ENCODE measurements at regions not wholly inside any gene's neighbourhood (a gene's known extent, or its start where the extent isn't known, plus 50 kb on each side); places are given as distances from the start of the nearest gene placed in this dataset.

- H3K4me1 Mint-ChIP-seq = no peaks in the 10 kb centered on the region
Observed at GRCh38 chr3:74538669-74539068, 75.8 kb downstream of the CNTN3 start.

DNA sequence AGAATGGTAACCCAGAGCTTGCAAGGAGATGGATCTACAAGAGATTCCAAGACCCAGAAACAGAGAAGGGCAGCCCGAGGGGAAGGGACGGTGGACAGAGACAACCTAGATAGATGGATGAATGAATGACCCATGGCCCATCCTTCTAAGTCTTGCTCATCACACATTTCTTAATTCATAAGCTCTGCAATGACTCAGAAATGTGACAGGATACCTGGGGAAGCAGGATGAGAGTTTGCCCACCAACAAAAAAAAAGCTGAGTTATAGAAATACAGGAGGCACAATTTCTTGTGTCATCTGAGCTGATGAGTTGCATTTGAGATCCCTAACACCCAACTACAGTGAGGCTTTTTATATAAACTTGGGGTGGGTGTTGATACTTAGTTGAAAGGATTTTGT is 76.6 kb downstream of the CNTN3 start:
- Mint-ChIP-seq H3K9me3 (peaks cover 0 to 8% (median 3%) of the 10 kb centered on the region in 7 donors), H3K4me1 (no peaks in the 10 kb centered on the region), H3K27me3 (no peaks in the 10 kb centered on the region), H3K36me3 (no peaks in the 10 kb centered on the region), H3K27ac (no peak overlapping the region), H3K4me3 (no peak overlapping the region)
- H3K36me3 ChIP-seq (ENCODE audit: control insufficient read depth, insufficient read depth, low read length) = no peaks in the 10 kb centered on the region
- no peak for DNase-seq
- H3K27ac ChIP-seq (ENCODE audit: insufficient read depth, low read length, poor library complexity, severe bottlenecking) = no peak overlapping the region
- no peaks in the 10 kb centered on the region for H3K27me3 ChIP-seq (ENCODE audit: control insufficient read depth, insufficient read depth, low read length)
- H3K9me3 ChIP-seq (ENCODE audit: control insufficient read depth in 2 of 2, low read length in 2 of 2) = no peaks in the 10 kb centered on the region
- no peaks in the 10 kb centered on the region for H3K4me1 ChIP-seq (ENCODE audit: control insufficient read depth, insufficient read depth, low read length, poor library complexity, severe bottlenecking)
- no peak for ATAC-seq (ENCODE audit: low read depth in 2 of 2)
- no peak overlapping the region for H3K4me3 ChIP-seq (ENCODE audit: low read depth, low read length)

More at GRCh38 chr3:74538669-74539068, 75.8 kb downstream of the CNTN3 start:
- Mint-ChIP-seq H3K36me3 (no peaks in the 10 kb centered on the region), H3K27ac (no peak overlapping the region), H3K4me3 (no peak overlapping the region), H3K27me3 (no peaks in the 10 kb centered on the region), H3K9me3 (peaks cover 1 to 6% (median 3%) of the 10 kb centered on the region in 7 donors)
- Histone ChIP-seq H3K4me3 (ENCODE audit: low read depth, low read length) (no peak overlapping the region), H3K27me3 (ENCODE audit: control insufficient read depth, insufficient read depth, low read length) (no peaks in the 10 kb centered on the region), H3K9me3 (ENCODE audit: control insufficient read depth in 2 of 2, low read length in 2 of 2) (no peaks in the 10 kb centered on the region), H3K4me1 (ENCODE audit: control insufficient read depth, insufficient read depth, low read length, poor library complexity, severe bottlenecking) (no peaks in the 10 kb centered on the region), H3K27ac (ENCODE audit: insufficient read depth, low read length, poor library complexity, severe bottlenecking) (no peak overlapping the region), H3K36me3 (ENCODE audit: control insufficient read depth, insufficient read depth, low read length) (no peaks in the 10 kb centered on the region)
- no peak for ATAC-seq (ENCODE audit: low read depth in 2 of 2)
- no peak for DNase-seq

DNA sequence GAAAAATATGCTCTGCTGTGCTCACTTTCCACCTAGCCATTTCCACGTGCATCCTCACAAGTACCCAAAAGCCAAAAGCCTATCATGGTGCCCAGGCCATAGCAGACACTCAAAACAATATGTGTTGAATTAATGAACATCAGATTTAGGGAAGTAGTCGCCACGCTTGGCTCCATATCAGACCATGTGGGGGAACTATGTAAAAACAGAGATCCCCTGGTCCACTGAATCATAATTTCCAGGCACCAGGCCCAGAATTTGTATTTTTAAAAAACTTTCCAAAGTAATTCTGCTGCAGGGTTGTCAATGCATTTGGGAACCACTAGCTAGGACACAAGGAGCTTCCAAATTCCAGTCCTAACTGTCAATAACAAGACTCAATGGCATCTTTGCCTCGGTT is 77.3 kb downstream of the CNTN3 start:
- no peaks in the 10 kb centered on the region for H3K27me3 Mint-ChIP-seq
- Histone ChIP-seq H3K27ac (ENCODE audit: insufficient read depth, low read length, poor library complexity, severe bottlenecking) (no peak overlapping the region), H3K36me3 (ENCODE audit: control insufficient read depth, insufficient read depth, low read length) (no peaks in the 10 kb centered on the region), H3K4me1 (ENCODE audit: control insufficient read depth, insufficient read depth, low read length, poor library complexity, severe bottlenecking) (no peaks in the 10 kb centered on the region), H3K4me3 (ENCODE audit: low read depth, low read length) (no peak overlapping the region), H3K27me3 (ENCODE audit: control insufficient read depth, insufficient read depth, low read length) (no peaks in the 10 kb centered on the region), H3K9me3 (ENCODE audit: control insufficient read depth in 2 of 2, low read length in 2 of 2) (no peaks in the 10 kb centered on the region)
- ATAC-seq (ENCODE audit: low read depth in 2 of 2) (no peak), DNase-seq (no peak)
- peaks cover 0 to 12% (median 4%) of the 10 kb centered on the region in 7 donors for H3K9me3 Mint-ChIP-seq
- no peaks in the 10 kb centered on the region for H3K4me1 Mint-ChIP-seq
- H3K27ac Mint-ChIP-seq = no peak overlapping the region
- H3K36me3 Mint-ChIP-seq = no peaks in the 10 kb centered on the region
- H3K4me3 Mint-ChIP-seq = no peak overlapping the region

DNA sequence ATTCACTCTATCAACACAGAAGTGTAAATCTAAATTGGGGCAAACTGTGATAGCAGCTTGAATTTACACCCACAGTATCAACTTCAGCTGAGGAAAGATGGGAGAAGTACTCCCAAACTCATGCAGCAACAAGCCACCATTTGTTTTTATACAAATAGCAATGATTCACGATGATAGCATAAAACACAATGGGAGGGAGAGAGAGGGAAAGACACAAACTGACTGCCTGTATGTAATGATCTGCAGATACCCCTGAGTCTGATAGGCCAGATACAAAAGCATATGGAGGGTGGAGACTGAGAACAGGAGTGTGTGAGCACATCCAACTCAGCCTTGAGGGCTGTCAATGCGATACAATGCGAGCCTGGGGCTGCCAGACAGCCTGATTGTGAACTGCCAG is 79.2 kb downstream of the CNTN3 start:
- Histone ChIP-seq H3K4me1 (ENCODE audit: control insufficient read depth, insufficient read depth, low read length, poor library complexity, severe bottlenecking) (no peaks in the 10 kb centered on the region), H3K27ac (ENCODE audit: insufficient read depth, low read length, poor library complexity, severe bottlenecking) (no peak overlapping the region), H3K4me3 (ENCODE audit: low read depth, low read length) (no peak overlapping the region), H3K36me3 (ENCODE audit: control insufficient read depth, insufficient read depth, low read length) (no peaks in the 10 kb centered on the region), H3K9me3 (ENCODE audit: control insufficient read depth in 2 of 2, low read length in 2 of 2) (no peaks in the 10 kb centered on the region), H3K27me3 (ENCODE audit: control insufficient read depth, insufficient read depth, low read length) (no peaks in the 10 kb centered on the region)
- DNase-seq (no peak), ATAC-seq (ENCODE audit: low read depth in 2 of 2) (no peak)
- Mint-ChIP-seq H3K27ac (no peak overlapping the region), H3K4me3 (no peak overlapping the region), H3K27me3 (no peaks in the 10 kb centered on the region), H3K36me3 (no peaks in the 10 kb centered on the region), H3K9me3 (peaks cover 3 to 26% (median 9%) of the 10 kb centered on the region in 7 donors), H3K4me1 (no peaks in the 10 kb centered on the region)

DNA sequence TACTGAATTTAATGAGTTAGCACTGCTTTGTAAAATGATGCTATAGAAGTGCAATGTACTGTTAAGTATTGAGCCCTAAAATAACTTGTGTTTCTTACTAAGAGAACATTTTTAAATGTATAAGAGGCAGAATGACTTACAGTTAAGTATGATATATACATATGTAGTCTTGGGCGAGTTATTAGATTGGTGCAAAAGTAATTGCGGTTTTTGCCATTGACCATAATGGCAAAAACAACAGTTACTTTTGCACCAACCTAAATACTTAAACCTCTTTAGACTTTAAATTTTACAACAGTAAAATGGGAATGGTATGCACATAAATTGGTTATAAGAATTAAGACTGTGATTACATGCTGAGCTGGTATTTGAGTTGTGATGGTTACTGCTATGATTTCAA is 79.8 kb downstream of the CNTN3 start:
- Histone ChIP-seq H3K27me3 (ENCODE audit: control insufficient read depth, insufficient read depth, low read length) (no peaks in the 10 kb centered on the region), H3K27ac (ENCODE audit: insufficient read depth, low read length, poor library complexity, severe bottlenecking) (no peak overlapping the region), H3K9me3 (ENCODE audit: control insufficient read depth in 2 of 2, low read length in 2 of 2) (no peaks in the 10 kb centered on the region), H3K4me1 (ENCODE audit: control insufficient read depth, insufficient read depth, low read length, poor library complexity, severe bottlenecking) (no peaks in the 10 kb centered on the region), H3K36me3 (ENCODE audit: control insufficient read depth, insufficient read depth, low read length) (no peaks in the 10 kb centered on the region), H3K4me3 (ENCODE audit: low read depth, low read length) (no peak overlapping the region)
- H3K27me3 Mint-ChIP-seq = no peaks in the 10 kb centered on the region
- H3K9me3 Mint-ChIP-seq = peaks cover 3 to 27% (median 9%) of the 10 kb centered on the region in 7 donors
- no peak overlapping the region for H3K4me3 Mint-ChIP-seq
- H3K4me1 Mint-ChIP-seq = no peaks in the 10 kb centered on the region
- ATAC-seq (ENCODE audit: low read depth in 2 of 2) = no peak
- DNase-seq = no peak
- H3K36me3 Mint-ChIP-seq = no peaks in the 10 kb centered on the region
- no peak overlapping the region for H3K27ac Mint-ChIP-seq

- ATAC-seq (ENCODE audit: low read depth in 2 of 2) = no peak
Observed at GRCh38 chr3:74532446-74532845, 82.0 kb downstream of the CNTN3 start.

DNA sequence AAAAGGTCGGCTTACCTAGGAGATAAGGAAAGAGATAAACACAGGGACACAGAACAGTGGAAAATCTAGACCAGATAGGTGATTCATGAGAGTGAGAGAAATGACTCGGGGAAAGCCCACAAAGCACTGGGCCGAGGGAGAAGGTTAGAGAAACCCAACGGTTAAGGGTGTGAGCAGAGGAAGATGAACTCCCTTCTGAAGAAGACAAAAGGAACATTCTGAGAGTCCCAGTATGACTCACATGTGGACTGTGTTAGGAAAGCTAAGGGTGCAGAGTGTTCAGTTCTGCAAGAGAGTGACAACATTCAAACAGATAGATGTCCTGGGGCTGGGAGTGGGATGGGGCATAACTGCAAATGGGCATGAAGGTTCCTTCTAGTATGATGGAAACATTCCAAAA is 83.0 kb downstream of the CNTN3 start:
- Mint-ChIP-seq H3K4me3 (no peak overlapping the region), H3K4me1 (no peaks in the 10 kb centered on the region), H3K27me3 (no peaks in the 10 kb centered on the region), H3K27ac (no peak overlapping the region), H3K9me3 (peaks cover 2 to 28% (median 9%) of the 10 kb centered on the region in 7 donors), H3K36me3 (no peaks in the 10 kb centered on the region)
- Histone ChIP-seq H3K36me3 (ENCODE audit: control insufficient read depth, insufficient read depth, low read length) (no peaks in the 10 kb centered on the region), H3K4me1 (ENCODE audit: control insufficient read depth, insufficient read depth, low read length, poor library complexity, severe bottlenecking) (no peaks in the 10 kb centered on the region), H3K9me3 (ENCODE audit: control insufficient read depth in 2 of 2, low read length in 2 of 2) (no peaks in the 10 kb centered on the region), H3K27me3 (ENCODE audit: control insufficient read depth, insufficient read depth, low read length) (no peaks in the 10 kb centered on the region), H3K4me3 (ENCODE audit: low read depth, low read length) (no peak overlapping the region), H3K27ac (ENCODE audit: insufficient read depth, low read length, poor library complexity, severe bottlenecking) (no peak overlapping the region)
- ATAC-seq (ENCODE audit: low read depth in 2 of 2) = no peak
- no peak for DNase-seq

More at GRCh38 chr3:74532446-74532845, 82.0 kb downstream of the CNTN3 start:
- H3K9me3 ChIP-seq (ENCODE audit: control insufficient read depth in 2 of 2, low read length in 2 of 2) = no peaks in the 10 kb centered on the region
- H3K27me3 Mint-ChIP-seq = no peaks in the 10 kb centered on the region
- DNase-seq = no peak
- H3K4me1 ChIP-seq (ENCODE audit: control insufficient read depth, insufficient read depth, low read length, poor library complexity, severe bottlenecking) = no peaks in the 10 kb centered on the region
- H3K27ac Mint-ChIP-seq = no peak overlapping the region
- no peak overlapping the region for H3K4me3 ChIP-seq (ENCODE audit: low read depth, low read length)
- no peak overlapping the region for H3K27ac ChIP-seq (ENCODE audit: insufficient read depth, low read length, poor library complexity, severe bottlenecking)
- H3K4me1 Mint-ChIP-seq = no peaks in the 10 kb centered on the region
- no peak overlapping the region for H3K4me3 Mint-ChIP-seq
- no peaks in the 10 kb centered on the region for H3K36me3 ChIP-seq (ENCODE audit: control insufficient read depth, insufficient read depth, low read length)
- H3K27me3 ChIP-seq (ENCODE audit: control insufficient read depth, insufficient read depth, low read length) = no peaks in the 10 kb centered on the region
- no peaks in the 10 kb centered on the region for H3K36me3 Mint-ChIP-seq
- peaks cover 2 to 27% (median 8%) of the 10 kb centered on the region in 7 donors for H3K9me3 Mint-ChIP-seq

GRCh38 chr3:74529145-74529544 is 85.3 kb downstream of the CNTN3 start:
- no peak overlapping the region for H3K4me3 Mint-ChIP-seq

More at GRCh38 chr3:74529145-74529544, 85.3 kb downstream of the CNTN3 start:
- DNase-seq (no peak), ATAC-seq (ENCODE audit: low read depth in 2 of 2) (no peak)
- Histone ChIP-seq H3K4me3 (ENCODE audit: low read depth, low read length) (no peak overlapping the region), H3K27ac (ENCODE audit: insufficient read depth, low read length, poor library complexity, severe bottlenecking) (no peak overlapping the region), H3K4me1 (ENCODE audit: control insufficient read depth, insufficient read depth, low read length, poor library complexity, severe bottlenecking) (no peaks in the 10 kb centered on the region), H3K27me3 (ENCODE audit: control insufficient read depth, insufficient read depth, low read length) (no peaks in the 10 kb centered on the region), H3K9me3 (ENCODE audit: control insufficient read depth in 2 of 2, low read length in 2 of 2) (no peaks in the 10 kb centered on the region), H3K36me3 (ENCODE audit: control insufficient read depth, insufficient read depth, low read length) (no peaks in the 10 kb centered on the region)
- Mint-ChIP-seq H3K9me3 (peaks cover 3 to 35% (median 7%) of the 10 kb centered on the region in 7 donors), H3K27me3 (no peaks in the 10 kb centered on the region), H3K27ac (no peak overlapping the region), H3K36me3 (no peaks in the 10 kb centered on the region), H3K4me1 (no peaks in the 10 kb centered on the region)

Measured in CD4-positive, CD25-positive, alpha-beta regulatory T cell (primary cell).